ENCODE measurements at regions not wholly inside any gene's neighbourhood (a gene's known extent, or its start where the extent isn't known, plus 50 kb on each side); places are given as distances from the start of the nearest gene placed in this dataset.

GRCh38 chr5:120207129-120207528 lies 257.0 kb upstream of the PRR16 start:
- Mint-ChIP-seq H3K36me3 (no peaks in the 10 kb centered on the region), H3K4me1 (ENCODE audit: low read depth in 2 of 2) (peaks cover 0 to 4% of the 10 kb centered on the region in 2 donors), H3K4me3 (no peak overlapping the region), H3K9me3 (peaks cover 17% of the 10 kb centered on the region), H3K27me3 (no peaks in the 10 kb centered on the region), H3K27ac (peak overlapping the region in 1 of 2 donors; percentile 33)
- ATAC-seq (no peak), DNase-seq (ENCODE audit: low spot score) (no peak)

- H3K9me3 Mint-ChIP-seq, result peaks cover under 1% of the 10 kb centered on the region
- H3K27me3 Mint-ChIP-seq, result no peaks in the 10 kb centered on the region
Observed at GRCh38 chr5:120217001-120217400, 247.1 kb upstream of the PRR16 start.

DNA sequence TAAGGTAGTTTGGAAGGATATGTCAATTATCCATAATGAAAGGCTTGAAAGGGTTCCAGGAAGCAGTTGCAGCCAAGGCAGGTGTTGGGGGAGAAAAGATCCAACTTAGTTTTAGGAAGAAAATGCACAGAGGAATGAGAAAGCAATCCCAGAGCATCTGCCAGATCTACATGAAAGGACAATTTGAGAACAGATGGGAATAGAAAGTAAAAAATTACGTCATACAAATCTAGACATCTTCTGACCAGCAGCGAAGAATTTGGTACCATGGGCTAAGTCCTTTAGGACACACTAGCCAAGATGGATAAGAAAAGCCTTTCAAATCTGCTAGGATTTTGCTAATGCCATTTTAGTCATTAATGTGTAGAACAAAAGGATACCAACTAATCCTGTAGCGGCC lies 244.1 kb upstream of the PRR16 start:
- no peaks in the 10 kb centered on the region for H3K27me3 Mint-ChIP-seq
- DNase-seq (ENCODE audit: low spot score), result no peak
- H3K4me1 Mint-ChIP-seq (ENCODE audit: low read depth in 2 of 2), result no peaks in the 10 kb centered on the region

More at GRCh38 chr5:120217001-120217400, 247.1 kb upstream of the PRR16 start:
- Mint-ChIP-seq H3K36me3 (no peaks in the 10 kb centered on the region), H3K4me3 (no peak overlapping the region), H3K27ac (no peak overlapping the region), H3K4me1 (ENCODE audit: low read depth in 2 of 2) (no peaks in the 10 kb centered on the region)
- DNase-seq (ENCODE audit: low spot score) (no peak), ATAC-seq (no peak)

GRCh38 chr5:120225524-120225923 lies 238.6 kb upstream of the PRR16 start:
- ATAC-seq (no peak), DNase-seq (ENCODE audit: low spot score) (no peak)
- Mint-ChIP-seq H3K9me3 (peaks cover 2% of the 10 kb centered on the region), H3K36me3 (no peaks in the 10 kb centered on the region), H3K27me3 (no peaks in the 10 kb centered on the region), H3K27ac (no peak overlapping the region), H3K4me3 (no peak overlapping the region), H3K4me1 (ENCODE audit: low read depth in 2 of 2) (no peaks in the 10 kb centered on the region)

More for the DNA sequence above, 244.1 kb upstream of the PRR16 start:
- no peak for ATAC-seq
- Mint-ChIP-seq H3K36me3 (no peaks in the 10 kb centered on the region), H3K4me3 (no peak overlapping the region), H3K27ac (no peak overlapping the region), H3K9me3 (no peaks in the 10 kb centered on the region)

GRCh38 chr5:120228262-120229031 lies 235.7 kb upstream of the PRR16 start:
- DNase-seq (ENCODE audit: low spot score) (no peak), ATAC-seq (peak in 1 of 2 donors; percentile 59)
- H3K4me3 Mint-ChIP-seq, result no peak overlapping the region

GRCh38 chr5:120229036-120229435 lies 235.1 kb upstream of the PRR16 start:
- Mint-ChIP-seq H3K27ac (no peak overlapping the region), H3K9me3 (peaks cover 2% of the 10 kb centered on the region), H3K27me3 (no peaks in the 10 kb centered on the region), H3K4me1 (ENCODE audit: low read depth in 2 of 2) (no peaks in the 10 kb centered on the region), H3K36me3 (no peaks in the 10 kb centered on the region), H3K4me3 (no peak overlapping the region)
- DNase-seq (ENCODE audit: low spot score), result no peak
- ATAC-seq, result peak in 1 of 2 donors; percentile 24

More at GRCh38 chr5:120228262-120229031, 235.7 kb upstream of the PRR16 start:
- H3K27ac Mint-ChIP-seq, result no peak overlapping the region
- no peaks in the 10 kb centered on the region for H3K4me1 Mint-ChIP-seq (ENCODE audit: low read depth in 2 of 2)
- H3K36me3 Mint-ChIP-seq, result no peaks in the 10 kb centered on the region
- peaks cover 2% of the 10 kb centered on the region for H3K9me3 Mint-ChIP-seq
- no peaks in the 10 kb centered on the region for H3K27me3 Mint-ChIP-seq

GRCh38 chr5:120231563-120231962 lies 232.5 kb upstream of the PRR16 start:
- Mint-ChIP-seq H3K36me3 (peaks cover 10% of the 10 kb centered on the region), H3K27me3 (no peaks in the 10 kb centered on the region), H3K4me3 (no peak overlapping the region), H3K27ac (no peak overlapping the region), H3K9me3 (peaks cover 18% of the 10 kb centered on the region), H3K4me1 (ENCODE audit: low read depth in 2 of 2) (peaks cover 0 to 9% of the 10 kb centered on the region in 2 donors)
- ATAC-seq (no peak), DNase-seq (ENCODE audit: low spot score) (no peak)

- ATAC-seq (no peak), DNase-seq (ENCODE audit: low spot score) (no peak)
- Mint-ChIP-seq H3K9me3 (peaks cover 18% of the 10 kb centered on the region), H3K36me3 (peaks cover 15% of the 10 kb centered on the region), H3K4me3 (no peak overlapping the region), H3K27ac (no peak overlapping the region), H3K4me1 (ENCODE audit: low read depth in 2 of 2) (peaks cover 0 to 14% of the 10 kb centered on the region in 2 donors), H3K27me3 (no peaks in the 10 kb centered on the region)
Observed at GRCh38 chr5:120236360-120236759, 227.7 kb upstream of the PRR16 start.

- peaks cover 15% of the 10 kb centered on the region for H3K36me3 Mint-ChIP-seq
- H3K9me3 Mint-ChIP-seq, result peaks cover 18% of the 10 kb centered on the region
- H3K27me3 Mint-ChIP-seq, result no peaks in the 10 kb centered on the region
- ATAC-seq (no peak), DNase-seq (ENCODE audit: low spot score) (no peak)
- H3K4me3 Mint-ChIP-seq, result no peak overlapping the region
- peak overlapping the region in 1 of 2 donors; percentile 71 for H3K27ac Mint-ChIP-seq
- peaks cover 0 to 14% of the 10 kb centered on the region in 2 donors for H3K4me1 Mint-ChIP-seq (ENCODE audit: low read depth in 2 of 2)
Observed at GRCh38 chr5:120239086-120239485, 225.0 kb upstream of the PRR16 start.

GRCh38 chr5:120240706-120241105 lies 223.4 kb upstream of the PRR16 start:
- Mint-ChIP-seq H3K36me3 (peaks cover 11% of the 10 kb centered on the region), H3K4me1 (ENCODE audit: low read depth in 2 of 2) (peaks cover 0 to 13% of the 10 kb centered on the region in 2 donors)

GRCh38 chr5:120241400-120241799 lies 222.7 kb upstream of the PRR16 start:
- Mint-ChIP-seq H3K27ac (no peak overlapping the region), H3K4me1 (ENCODE audit: low read depth in 2 of 2) (peaks cover 0 to 6% of the 10 kb centered on the region in 2 donors), H3K9me3 (peaks cover 3% of the 10 kb centered on the region), H3K27me3 (no peaks in the 10 kb centered on the region), H3K4me3 (no peak overlapping the region), H3K36me3 (peaks cover 11% of the 10 kb centered on the region)
- no peak for DNase-seq (ENCODE audit: low spot score)
- ATAC-seq, result no peak

More at GRCh38 chr5:120240706-120241105, 223.4 kb upstream of the PRR16 start:
- DNase-seq (ENCODE audit: low spot score) (no peak), ATAC-seq (no peak)
- no peak overlapping the region for H3K4me3 Mint-ChIP-seq
- H3K27me3 Mint-ChIP-seq, result no peaks in the 10 kb centered on the region
- no peak overlapping the region for H3K27ac Mint-ChIP-seq
- H3K9me3 Mint-ChIP-seq, result peaks cover 7% of the 10 kb centered on the region

DNA sequence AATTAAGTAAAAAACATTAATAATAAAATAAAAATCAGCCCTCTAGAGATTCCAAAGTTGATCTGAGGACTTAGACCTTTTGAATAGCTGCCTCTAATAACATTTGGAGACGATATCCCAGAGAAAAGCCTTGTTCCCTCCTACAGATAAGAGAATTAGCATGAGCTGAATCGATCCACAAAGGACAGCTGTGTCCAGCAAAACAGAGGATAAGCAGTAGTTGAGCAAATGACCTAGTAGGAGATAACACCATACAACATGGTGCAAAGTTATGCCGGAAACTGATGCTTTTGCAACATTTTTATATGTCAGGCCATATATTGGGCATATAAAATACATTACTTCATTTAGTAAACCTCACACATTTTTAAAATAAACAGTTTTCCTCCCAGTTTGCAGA lies 212.2 kb upstream of the PRR16 start:
- Mint-ChIP-seq H3K4me1 (ENCODE audit: low read depth in 2 of 2) (no peaks in the 10 kb centered on the region), H3K4me3 (no peak overlapping the region), H3K27ac (no peak overlapping the region), H3K36me3 (no peaks in the 10 kb centered on the region), H3K9me3 (no peaks in the 10 kb centered on the region), H3K27me3 (no peaks in the 10 kb centered on the region)
- DNase-seq (ENCODE audit: low spot score), result no peak
- no peak for ATAC-seq

DNA sequence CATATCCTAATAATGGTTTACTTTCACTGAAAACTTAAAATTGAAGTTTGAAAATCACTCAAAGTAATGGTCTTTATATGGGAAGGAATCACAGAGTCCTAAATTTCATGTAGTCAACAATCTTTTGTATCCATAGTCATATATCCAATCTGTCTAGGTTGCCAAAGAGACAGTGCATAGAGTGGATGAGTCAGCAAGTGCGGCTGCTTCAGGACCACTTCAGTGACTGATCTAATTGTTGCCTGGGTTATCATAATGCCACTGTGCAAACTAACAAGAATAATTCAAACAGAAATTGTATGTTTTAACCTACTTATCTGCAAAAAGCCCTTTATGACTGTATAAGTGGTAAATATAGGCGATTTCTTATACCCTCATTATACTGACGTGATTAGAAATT lies 211.3 kb upstream of the PRR16 start:
- H3K27me3 Mint-ChIP-seq, result no peaks in the 10 kb centered on the region
- no peak for ATAC-seq
- no peak overlapping the region for H3K4me3 Mint-ChIP-seq
- peaks cover 5% of the 10 kb centered on the region for H3K9me3 Mint-ChIP-seq
- no peak overlapping the region for H3K27ac Mint-ChIP-seq
- no peaks in the 10 kb centered on the region for H3K36me3 Mint-ChIP-seq
- no peak for DNase-seq (ENCODE audit: low spot score)
- no peaks in the 10 kb centered on the region for H3K4me1 Mint-ChIP-seq (ENCODE audit: low read depth in 2 of 2)

GRCh38 chr5:120254385-120254784 lies 209.7 kb upstream of the PRR16 start:
- H3K27ac Mint-ChIP-seq, result no peak overlapping the region
- H3K36me3 Mint-ChIP-seq, result no peaks in the 10 kb centered on the region
- H3K4me3 Mint-ChIP-seq, result no peak overlapping the region
- no peak for DNase-seq (ENCODE audit: low spot score)
- H3K4me1 Mint-ChIP-seq (ENCODE audit: low read depth in 2 of 2), result no peaks in the 10 kb centered on the region
- H3K9me3 Mint-ChIP-seq, result peaks cover 5% of the 10 kb centered on the region
- no peak for ATAC-seq
- no peaks in the 10 kb centered on the region for H3K27me3 Mint-ChIP-seq

All from natural killer cell treated with Interleukin-12 subunit alpha and Interleukin-12 subunit beta and Interleukin-15 and Interleukin-18, amount 100 ng/mL, for 72 hours (primary cell).